Fibroblast of lung (primary cell): ENCODE measurements at regions not wholly inside any gene's neighbourhood (a gene's known extent, or its start where the extent isn't known, plus 50 kb on each side); places are given as distances from the start of the nearest gene placed in this dataset.

Experiments
- DNase-seq, 2 donors: peaks; one replicate each; pipeline versions ENCODE4 v3.0.0 to v3.0.0-alpha.2; 2010; ENCODE audit warnings: low read depth in 2 of 2
- H2AFZ ChIP-seq: 2 replicates; pipeline ENCODE4 v1.5.1; 2012; ENCODE audit warnings: low read length, control low read depth, inconsistent platforms
- H3K27ac ChIP-seq: 2 replicates; pipeline ENCODE4 v1.5.1; 2011; ENCODE audit warnings: low read length, control low read depth; ENCODE audit not compliant: insufficient read depth
- H3K27me3 ChIP-seq: 2 replicates; pipeline ENCODE4 v1.5.1; 2011; ENCODE audit warnings: mild to moderate bottlenecking, low read length; ENCODE audit not compliant: control insufficient read depth, insufficient read depth
- H3K36me3 ChIP-seq: 2 replicates; pipeline ENCODE4 v1.5.1; 2011; ENCODE audit warnings: low read length; ENCODE audit not compliant: control insufficient read depth, insufficient read depth
- H3K4me1 ChIP-seq: 2 replicates; pipeline ENCODE4 v1.5.1; 2011; ENCODE audit warnings: low read length; ENCODE audit not compliant: control insufficient read depth, insufficient read depth; ENCODE audit errors: extremely low read depth
- H3K4me2 ChIP-seq: 2 replicates; pipeline ENCODE4 v1.5.1; 2011; ENCODE audit warnings: low read length, control low read depth; ENCODE audit not compliant: insufficient read depth; ENCODE audit errors: extremely low read depth
- H3K4me3 ChIP-seq, 4 experiments: fragments of 200-600 bp in 1 of 4; sonication (generic) in 1 of 4; replicated peaks in 1 of 4; 2 replicates each; pipeline ENCODE4 v1.5.1; 2011 to 2016; ENCODE audit warnings: low read length in 4 of 4, low read depth in 3 of 4, mild to moderate bottlenecking in 3 of 4, control low read depth in 2 of 4, inconsistent platforms in 1 of 4, mixed read lengths in 1 of 4; ENCODE audit not compliant: insufficient read depth in 1 of 4; ENCODE audit errors: control extremely low read depth in 1 of 4
- H3K79me2 ChIP-seq: 2 replicates; pipeline ENCODE4 v1.5.1; 2012; ENCODE audit warnings: mild to moderate bottlenecking, low read length, inconsistent platforms; ENCODE audit not compliant: control insufficient read depth, insufficient read depth
- H3K9ac ChIP-seq: 2 replicates; pipeline ENCODE4 v1.5.1; 2011; ENCODE audit warnings: mild to moderate bottlenecking, low read length, control low read depth; ENCODE audit not compliant: insufficient read depth
- H3K9me3 ChIP-seq: 2 replicates; pipeline ENCODE4 v1.5.1; 2012; ENCODE audit warnings: low read depth, low read length; ENCODE audit not compliant: control insufficient read depth, insufficient read depth
- H4K20me1 ChIP-seq: 2 replicates; pipeline ENCODE4 v1.5.1; 2011; ENCODE audit warnings: low read length; ENCODE audit not compliant: control insufficient read depth, insufficient read depth; ENCODE audit errors: extremely low read depth
- EZH2 ChIP-seq: IDR thresholded peaks from 2 replicates; pipeline ENCODE4 v1.5.1; 2012; ENCODE audit warnings: low read length, control low read depth, mild to moderate bottlenecking; ENCODE audit errors: missing control alignments
- TF ChIP-seq, protein P1 (sequence below), 2 donors: IDR thresholded peaks in 1 of 2; conservative IDR thresholded peaks in 1 of 2; 1 replicate in 1 of 2; 2 replicates in 1 of 2; pipeline ENCODE4 v1.5.1; 2011 to 2012; ENCODE audit warnings: low read length in 2 of 2, control low read depth in 1 of 2, inconsistent platforms in 1 of 2, low read depth in 1 of 2, mild to moderate bottlenecking in 1 of 2

DNA sequence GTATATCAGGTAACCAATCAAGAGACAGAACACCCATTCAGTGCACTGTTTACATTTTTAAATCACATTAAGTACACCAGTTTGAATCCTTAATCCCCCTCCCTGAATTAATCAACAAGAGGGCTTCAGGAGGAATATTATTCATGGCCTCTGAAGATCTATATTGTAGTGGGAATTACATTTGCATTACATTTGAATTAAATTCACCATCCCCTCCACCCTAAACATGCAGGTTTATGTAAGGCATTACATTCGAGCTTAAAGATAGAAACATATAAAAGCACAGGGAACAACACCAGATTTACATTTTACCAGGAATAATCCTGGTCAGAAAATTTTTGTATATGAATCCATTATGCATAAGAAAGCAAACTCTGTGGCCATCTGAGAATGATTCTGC is 197.8 kb upstream of the KITLG start:
- no peaks in the 10 kb centered on the region for H3K4me1 ChIP-seq
- H3K36me3 ChIP-seq = no peaks in the 10 kb centered on the region
- H3K9ac ChIP-seq = no peak overlapping the region
- H3K4me2 ChIP-seq = no peak overlapping the region
- H3K27ac ChIP-seq = no peak overlapping the region
- no peaks in the 10 kb centered on the region for H3K9me3 ChIP-seq
- H3K27me3 ChIP-seq = no peaks in the 10 kb centered on the region
- DNase-seq = no peak
- TF ChIP-seq, protein P1, sequence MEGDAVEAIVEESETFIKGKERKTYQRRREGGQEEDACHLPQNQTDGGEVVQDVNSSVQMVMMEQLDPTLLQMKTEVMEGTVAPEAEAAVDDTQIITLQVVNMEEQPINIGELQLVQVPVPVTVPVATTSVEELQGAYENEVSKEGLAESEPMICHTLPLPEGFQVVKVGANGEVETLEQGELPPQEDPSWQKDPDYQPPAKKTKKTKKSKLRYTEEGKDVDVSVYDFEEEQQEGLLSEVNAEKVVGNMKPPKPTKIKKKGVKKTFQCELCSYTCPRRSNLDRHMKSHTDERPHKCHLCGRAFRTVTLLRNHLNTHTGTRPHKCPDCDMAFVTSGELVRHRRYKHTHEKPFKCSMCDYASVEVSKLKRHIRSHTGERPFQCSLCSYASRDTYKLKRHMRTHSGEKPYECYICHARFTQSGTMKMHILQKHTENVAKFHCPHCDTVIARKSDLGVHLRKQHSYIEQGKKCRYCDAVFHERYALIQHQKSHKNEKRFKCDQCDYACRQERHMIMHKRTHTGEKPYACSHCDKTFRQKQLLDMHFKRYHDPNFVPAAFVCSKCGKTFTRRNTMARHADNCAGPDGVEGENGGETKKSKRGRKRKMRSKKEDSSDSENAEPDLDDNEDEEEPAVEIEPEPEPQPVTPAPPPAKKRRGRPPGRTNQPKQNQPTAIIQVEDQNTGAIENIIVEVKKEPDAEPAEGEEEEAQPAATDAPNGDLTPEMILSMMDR (conservative IDR thresholded peaks at IDR 0.05 in 1 of 2, IDR thresholded peaks at IDR 0.05 in 1 of 2; ENCODE audit: low read depth in 1 of 2, low read length in 2 of 2) = no peak
- no peak for TF ChIP-seq EZH2
- H3K4me3 ChIP-seq = no peak overlapping the region
- H2AFZ ChIP-seq = no peak overlapping the region
- H3K79me2 ChIP-seq = no peaks in the 10 kb centered on the region
- H4K20me1 ChIP-seq = no peaks in the 10 kb centered on the region

GRCh38 chr12:88775742-88776151 is 195.5 kb upstream of the KITLG start:
- Histone ChIP-seq H2AFZ (no peak overlapping the region), H3K9me3 (no peaks in the 10 kb centered on the region), H4K20me1 (no peaks in the 10 kb centered on the region), H3K4me1 (no peaks in the 10 kb centered on the region), H3K27ac (no peak overlapping the region), H3K36me3 (no peaks in the 10 kb centered on the region), H3K4me3 (no peak overlapping the region), H3K27me3 (no peaks in the 10 kb centered on the region), H3K4me2 (no peak overlapping the region), H3K9ac (no peak overlapping the region), H3K79me2 (no peaks in the 10 kb centered on the region)
- TF ChIP-seq, protein P1 (conservative IDR thresholded peaks at IDR 0.05 in 1 of 2, IDR thresholded peaks at IDR 0.05 in 1 of 2; ENCODE audit: low read depth in 1 of 2, low read length in 2 of 2) = no peak
- no peak for DNase-seq

DNA sequence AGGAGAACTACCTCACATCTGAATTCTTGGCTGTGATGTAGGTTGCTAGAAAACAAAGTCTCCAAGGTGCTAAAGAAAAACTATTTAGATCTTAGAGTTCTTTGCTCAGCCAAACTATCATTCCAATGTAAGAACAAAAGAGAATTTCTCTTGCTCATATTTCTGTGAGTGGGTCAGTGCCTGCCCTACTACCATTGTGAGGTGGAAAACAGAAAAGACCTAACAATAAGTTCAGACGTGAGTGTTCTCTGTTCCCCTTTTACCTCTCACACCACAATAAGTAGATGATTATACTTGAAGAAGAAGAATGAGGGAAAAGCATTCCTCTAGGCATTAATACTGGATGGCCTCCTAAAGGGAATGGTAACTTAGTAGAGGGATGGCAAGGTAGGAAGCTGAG is 187.4 kb upstream of the KITLG start:
- Histone ChIP-seq H2AFZ (no peak overlapping the region), H3K4me3 (no peak overlapping the region), H3K36me3 (no peaks in the 10 kb centered on the region), H3K27me3 (no peaks in the 10 kb centered on the region), H3K27ac (no peak overlapping the region), H3K9me3 (no peaks in the 10 kb centered on the region), H3K4me2 (no peak overlapping the region), H3K4me1 (peaks cover 4% of the 10 kb centered on the region), H3K79me2 (no peaks in the 10 kb centered on the region), H3K9ac (no peak overlapping the region), H4K20me1 (no peaks in the 10 kb centered on the region)
- no peak for DNase-seq
- no peak for TF ChIP-seq EZH2
- TF ChIP-seq, protein P1 (conservative IDR thresholded peaks at IDR 0.05 in 1 of 2, IDR thresholded peaks at IDR 0.05 in 1 of 2; ENCODE audit: low read depth in 1 of 2, low read length in 2 of 2) = no peak
